ENCODE measurements at regions not wholly inside any gene's neighbourhood (a gene's known extent, or its start where the extent isn't known, plus 50 kb on each side); places are given as distances from the start of the nearest gene placed in this dataset.

DNA sequence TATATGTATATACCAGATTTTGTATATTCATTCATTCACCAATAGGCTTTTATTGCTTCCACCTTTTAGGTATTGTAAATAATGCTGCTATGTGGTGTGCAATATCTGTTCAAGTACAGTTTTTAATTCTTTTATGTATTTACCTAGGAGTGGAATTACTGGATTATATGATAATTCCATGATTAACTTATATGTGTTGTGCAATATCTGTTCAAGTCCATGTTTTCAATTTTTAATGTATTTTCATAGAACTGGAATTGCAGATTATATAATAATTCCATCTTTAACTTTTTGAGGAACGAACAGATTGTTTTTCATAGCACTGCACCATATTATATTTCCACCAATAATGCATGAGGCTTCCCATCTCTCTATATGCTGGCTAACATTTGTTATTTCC, 50.6 kb upstream of the L3MBTL4 start:
- WGBS, 2 experiments (ENCODE audit: insufficient coverage in 2 of 2) = no CpG with 5 or more reads among the region's 1 CpG
- H3K4me1 ChIP-seq (ENCODE audit: control insufficient read depth, insufficient read depth, low read length, poor library complexity, severe bottlenecking) = no peaks in the 10 kb centered on the region
- no peaks in the 10 kb centered on the region for H3K36me3 ChIP-seq (ENCODE audit: control insufficient read depth, insufficient read depth, low read length)
- no peak overlapping the region for H3K4me3 ChIP-seq (ENCODE audit: extremely low read depth, insufficient read depth, low read length, poor library complexity, severe bottlenecking)
- no peak overlapping the region for H3K27ac ChIP-seq (ENCODE audit: low read depth, low read length, severe bottlenecking)
- H3K9me3 ChIP-seq (ENCODE audit: control insufficient read depth, low read length) = peaks cover 5% of the 10 kb centered on the region

DNA sequence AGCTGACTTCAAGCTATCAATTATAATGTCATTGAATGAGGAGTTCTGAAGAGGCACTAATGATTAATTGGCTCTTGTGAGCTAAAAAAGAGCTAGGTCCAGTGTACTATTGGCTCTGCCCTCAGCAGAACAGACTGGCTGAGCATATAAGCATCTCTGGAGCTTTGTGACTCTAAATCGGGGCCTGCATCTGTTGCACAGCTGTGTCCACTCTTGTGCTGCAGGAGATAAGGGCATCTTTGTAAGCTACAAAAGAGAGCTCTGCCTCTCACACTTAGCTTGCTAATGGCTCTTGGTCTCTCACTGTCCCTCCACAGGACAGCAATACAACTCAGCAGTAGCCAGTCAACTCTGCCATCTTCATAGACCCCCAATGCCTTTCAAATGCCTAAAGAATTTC, 61.5 kb upstream of the L3MBTL4 start:
- H3K4me1 ChIP-seq (ENCODE audit: control insufficient read depth, insufficient read depth, low read length, poor library complexity, severe bottlenecking) = no peaks in the 10 kb centered on the region
- no peak overlapping the region for H3K4me3 ChIP-seq (ENCODE audit: extremely low read depth, insufficient read depth, low read length, poor library complexity, severe bottlenecking)
- H3K36me3 ChIP-seq (ENCODE audit: control insufficient read depth, insufficient read depth, low read length) = no peaks in the 10 kb centered on the region
- no peaks in the 10 kb centered on the region for H3K9me3 ChIP-seq (ENCODE audit: control insufficient read depth, low read length)
- H3K27ac ChIP-seq (ENCODE audit: low read depth, low read length, severe bottlenecking) = no peak overlapping the region
- 86 to 92% methylated on average over 1 of the region's 1 CpG for WGBS, 2 experiments (ENCODE audit: insufficient coverage in 2 of 2)

DNA sequence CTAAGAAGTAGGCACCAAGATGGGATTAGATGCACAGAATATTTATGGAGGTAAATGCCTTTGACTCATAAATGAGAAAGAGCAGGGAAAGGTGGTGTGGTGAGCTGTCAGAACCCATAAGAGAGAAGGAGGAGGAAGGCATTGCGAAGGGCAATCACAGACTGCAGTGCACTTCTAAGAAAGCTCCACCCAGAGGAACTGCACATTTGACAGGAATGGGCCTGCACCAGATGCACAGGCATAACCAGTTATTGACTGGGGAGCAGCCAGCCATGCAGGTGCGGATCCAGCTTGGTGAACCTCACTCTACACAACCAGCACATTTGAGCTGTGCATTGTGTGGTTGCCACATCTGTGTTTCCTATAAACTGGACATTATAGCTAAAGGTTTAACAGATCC, 62.2 kb upstream of the L3MBTL4 start:
- Histone ChIP-seq H3K27ac (ENCODE audit: low read depth, low read length, severe bottlenecking) (no peak overlapping the region), H3K4me1 (ENCODE audit: control insufficient read depth, insufficient read depth, low read length, poor library complexity, severe bottlenecking) (no peaks in the 10 kb centered on the region)
- 86 to 100% methylated on average over 1 of the region's 2 CpGs for WGBS, 2 experiments (ENCODE audit: insufficient coverage in 2 of 2)

GRCh38 chr18:6478121-6478520, 63.4 kb upstream of the L3MBTL4 start:
- Histone ChIP-seq H3K36me3 (ENCODE audit: control insufficient read depth, insufficient read depth, low read length) (no peaks in the 10 kb centered on the region), H3K4me1 (ENCODE audit: control insufficient read depth, insufficient read depth, low read length, poor library complexity, severe bottlenecking) (no peaks in the 10 kb centered on the region), H3K4me3 (ENCODE audit: extremely low read depth, insufficient read depth, low read length, poor library complexity, severe bottlenecking) (no peak overlapping the region), H3K27ac (ENCODE audit: low read depth, low read length, severe bottlenecking) (no peak overlapping the region), H3K9me3 (ENCODE audit: control insufficient read depth, low read length) (no peaks in the 10 kb centered on the region)
- 92% methylated on average over 5 of the region's 6 CpGs; no CpG with 5 or more reads in 1 of the 2 experiments for WGBS, 2 experiments (ENCODE audit: insufficient coverage in 2 of 2)

More for the DNA sequence above, 62.2 kb upstream of the L3MBTL4 start:
- no peak overlapping the region for H3K4me3 ChIP-seq (ENCODE audit: extremely low read depth, insufficient read depth, low read length, poor library complexity, severe bottlenecking)
- no peaks in the 10 kb centered on the region for H3K36me3 ChIP-seq (ENCODE audit: control insufficient read depth, insufficient read depth, low read length)
- no peaks in the 10 kb centered on the region for H3K9me3 ChIP-seq (ENCODE audit: control insufficient read depth, low read length)

DNA sequence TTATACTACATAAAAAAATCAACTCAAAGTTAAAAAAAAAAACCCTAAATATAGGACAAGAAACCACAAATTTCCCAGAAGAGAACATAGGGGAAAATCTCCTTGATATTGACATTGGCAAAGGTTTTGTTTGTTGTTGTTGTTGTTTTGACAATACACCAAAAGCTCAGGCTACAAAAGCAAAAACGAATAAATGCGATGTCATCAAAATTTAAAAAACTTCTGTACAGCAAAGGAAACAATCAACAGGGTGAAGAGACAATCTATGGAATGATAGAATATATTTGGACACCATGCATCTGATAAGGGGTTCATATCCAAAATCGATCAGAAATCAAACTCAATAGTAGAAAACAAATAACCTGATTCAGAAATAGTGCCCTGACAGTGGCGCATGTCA, 65.0 kb upstream of the L3MBTL4 start:
- Histone ChIP-seq H3K9me3 (ENCODE audit: control insufficient read depth, low read length) (no peaks in the 10 kb centered on the region), H3K4me3 (ENCODE audit: extremely low read depth, insufficient read depth, low read length, poor library complexity, severe bottlenecking) (no peak overlapping the region), H3K27ac (ENCODE audit: low read depth, low read length, severe bottlenecking) (no peak overlapping the region), H3K36me3 (ENCODE audit: control insufficient read depth, insufficient read depth, low read length) (no peaks in the 10 kb centered on the region), H3K4me1 (ENCODE audit: control insufficient read depth, insufficient read depth, low read length, poor library complexity, severe bottlenecking) (no peaks in the 10 kb centered on the region)
- 94% methylated on average over 2 of the region's 4 CpGs; no CpG with 5 or more reads in 1 of the 2 experiments for WGBS, 2 experiments (ENCODE audit: insufficient coverage in 2 of 2)

- no peak overlapping the region for H3K27ac ChIP-seq (ENCODE audit: low read depth, low read length, severe bottlenecking)
- WGBS, 2 experiments (ENCODE audit: insufficient coverage in 2 of 2) = 22 to 23% methylated on average over 8 to 15 of the region's 15 CpGs
- no peaks in the 10 kb centered on the region for H3K36me3 ChIP-seq (ENCODE audit: control insufficient read depth, insufficient read depth, low read length)
- no peaks in the 10 kb centered on the region for H3K9me3 ChIP-seq (ENCODE audit: control insufficient read depth, low read length)
- no peak overlapping the region for H3K4me3 ChIP-seq (ENCODE audit: extremely low read depth, insufficient read depth, low read length, poor library complexity, severe bottlenecking)
- H3K4me1 ChIP-seq (ENCODE audit: control insufficient read depth, insufficient read depth, low read length, poor library complexity, severe bottlenecking) = no peaks in the 10 kb centered on the region
Observed at GRCh38 chr18:6482198-6482977, 67.7 kb upstream of the L3MBTL4 start.

- no peaks in the 10 kb centered on the region for H3K9me3 ChIP-seq (ENCODE audit: control insufficient read depth, low read length)
- WGBS, 2 experiments (ENCODE audit: insufficient coverage in 2 of 2) = 80% methylated on average over 1 of the region's 2 CpGs; no CpG with 5 or more reads in 1 of the 2 experiments
- H3K36me3 ChIP-seq (ENCODE audit: control insufficient read depth, insufficient read depth, low read length) = no peaks in the 10 kb centered on the region
- no peak overlapping the region for H3K27ac ChIP-seq (ENCODE audit: low read depth, low read length, severe bottlenecking)
- H3K4me1 ChIP-seq (ENCODE audit: control insufficient read depth, insufficient read depth, low read length, poor library complexity, severe bottlenecking) = no peaks in the 10 kb centered on the region
- H3K4me3 ChIP-seq (ENCODE audit: extremely low read depth, insufficient read depth, low read length, poor library complexity, severe bottlenecking) = no peak overlapping the region
Observed at GRCh38 chr18:6484659-6485058, 69.9 kb upstream of the L3MBTL4 start.

GRCh38 chr18:6486313-6486712, 71.6 kb upstream of the L3MBTL4 start:
- WGBS, 2 experiments (ENCODE audit: insufficient coverage in 2 of 2) = 20 to 61% methylated on average over 1 to 2 of the region's 3 CpGs
- Histone ChIP-seq H3K4me1 (ENCODE audit: control insufficient read depth, insufficient read depth, low read length, poor library complexity, severe bottlenecking) (no peaks in the 10 kb centered on the region), H3K4me3 (ENCODE audit: extremely low read depth, insufficient read depth, low read length, poor library complexity, severe bottlenecking) (no peak overlapping the region)

GRCh38 chr18:6486764-6487426, 72.2 kb upstream of the L3MBTL4 start:
- WGBS, 2 experiments (ENCODE audit: insufficient coverage in 2 of 2) = 60 to 71% methylated on average over 3 of the region's 5 CpGs
- Histone ChIP-seq H3K36me3 (ENCODE audit: control insufficient read depth, insufficient read depth, low read length) (no peaks in the 10 kb centered on the region), H3K9me3 (ENCODE audit: control insufficient read depth, low read length) (no peaks in the 10 kb centered on the region), H3K27ac (ENCODE audit: low read depth, low read length, severe bottlenecking) (no peak overlapping the region), H3K4me1 (ENCODE audit: control insufficient read depth, insufficient read depth, low read length, poor library complexity, severe bottlenecking) (no peaks in the 10 kb centered on the region), H3K4me3 (ENCODE audit: extremely low read depth, insufficient read depth, low read length, poor library complexity, severe bottlenecking) (no peak overlapping the region)

More at GRCh38 chr18:6486313-6486712, 71.6 kb upstream of the L3MBTL4 start:
- Histone ChIP-seq H3K36me3 (ENCODE audit: control insufficient read depth, insufficient read depth, low read length) (no peaks in the 10 kb centered on the region), H3K9me3 (ENCODE audit: control insufficient read depth, low read length) (no peaks in the 10 kb centered on the region), H3K27ac (ENCODE audit: low read depth, low read length, severe bottlenecking) (no peak overlapping the region)

GRCh38 chr18:6487968-6488367, 73.3 kb upstream of the L3MBTL4 start:
- Histone ChIP-seq H3K4me3 (ENCODE audit: extremely low read depth, insufficient read depth, low read length, poor library complexity, severe bottlenecking) (no peak overlapping the region), H3K36me3 (ENCODE audit: control insufficient read depth, insufficient read depth, low read length) (no peaks in the 10 kb centered on the region), H3K27ac (ENCODE audit: low read depth, low read length, severe bottlenecking) (no peak overlapping the region), H3K4me1 (ENCODE audit: control insufficient read depth, insufficient read depth, low read length, poor library complexity, severe bottlenecking) (no peaks in the 10 kb centered on the region), H3K9me3 (ENCODE audit: control insufficient read depth, low read length) (no peaks in the 10 kb centered on the region)
- 75% methylated on average over 1 of the region's 1 CpG; no CpG with 5 or more reads in 1 of the 2 experiments for WGBS, 2 experiments (ENCODE audit: insufficient coverage in 2 of 2)

GRCh38 chr18:6488956-6489355, 74.2 kb upstream of the L3MBTL4 start:
- no peaks in the 10 kb centered on the region for H3K4me1 ChIP-seq (ENCODE audit: control insufficient read depth, insufficient read depth, low read length, poor library complexity, severe bottlenecking)
- no peaks in the 10 kb centered on the region for H3K9me3 ChIP-seq (ENCODE audit: control insufficient read depth, low read length)
- H3K36me3 ChIP-seq (ENCODE audit: control insufficient read depth, insufficient read depth, low read length) = no peaks in the 10 kb centered on the region
- H3K4me3 ChIP-seq (ENCODE audit: extremely low read depth, insufficient read depth, low read length, poor library complexity, severe bottlenecking) = no peak overlapping the region
- no peak overlapping the region for H3K27ac ChIP-seq (ENCODE audit: low read depth, low read length, severe bottlenecking)
- WGBS, 2 experiments (ENCODE audit: insufficient coverage in 2 of 2) = 100% methylated on average over 1 of the region's 1 CpG
